Putamen (tissue), 1 donor: ENCODE measurements at regions not wholly inside any gene's neighbourhood (a gene's known extent, or its start where the extent isn't known, plus 50 kb on each side); places are given as distances from the start of the nearest gene placed in this dataset.

ENCODE experiments used
- DNase-seq: peaks from one replicate; pipeline ENCODE4 v3.0.0-alpha.2; 2016; ENCODE audit warnings: low spot score

- no peak for DNase-seq
Measured at GRCh38 chr16:86683441-86684194, 105.3 kb downstream of the FOXL1 start.

GRCh38 chr16:86685076-86685475, 106.7 kb downstream of the FOXL1 start:
- no peak for DNase-seq

GRCh38 chr16:86690970-86691369, 112.6 kb downstream of the FOXL1 start:
- DNase-seq = no peak

GRCh38 chr16:86692426-86692825, 114.1 kb downstream of the FOXL1 start:
- DNase-seq = no peak

GRCh38 chr16:86693033-86693432, 114.7 kb downstream of the FOXL1 start:
- no peak for DNase-seq

- DNase-seq = no peak
Measured at GRCh38 chr16:86697715-86698114, 119.4 kb downstream of the FOXL1 start.

- DNase-seq = no peak
Measured at GRCh38 chr16:86700046-86700945, 121.9 kb downstream of the FOXL1 start.

- no peak for DNase-seq
Measured at GRCh38 chr16:86701286-86701975, 123.1 kb downstream of the FOXL1 start.

- no peak for DNase-seq
Measured at GRCh38 chr16:86702824-86703588, 124.7 kb downstream of the FOXL1 start.

GRCh38 chr16:86704516-86704915, 126.2 kb downstream of the FOXL1 start:
- DNase-seq = no peak

GRCh38 chr16:86706726-86707125, 128.4 kb downstream of the FOXL1 start:
- no peak for DNase-seq

- DNase-seq = no peak
Measured at GRCh38 chr16:86707171-86707570, 128.8 kb downstream of the FOXL1 start.

GRCh38 chr16:86707581-86707980, 129.2 kb downstream of the FOXL1 start:
- no peak for DNase-seq

- no peak for DNase-seq
Measured at GRCh38 chr16:86708431-86708830, 130.1 kb downstream of the FOXL1 start.

- no peak for DNase-seq
Measured at GRCh38 chr16:86709103-86709502, 130.8 kb downstream of the FOXL1 start.

- DNase-seq = no peak
Measured at GRCh38 chr16:86709902-86710601, 131.7 kb downstream of the FOXL1 start.

GRCh38 chr16:86710602-86710950, 132.2 kb downstream of the FOXL1 start:
- no peak for DNase-seq

GRCh38 chr16:86712158-86713009, 134.0 kb downstream of the FOXL1 start:
- no peak for DNase-seq

- DNase-seq = no peak
Measured at GRCh38 chr16:86713021-86713631, 134.8 kb downstream of the FOXL1 start.

GRCh38 chr16:86714166-86714565, 135.8 kb downstream of the FOXL1 start:
- DNase-seq = no peak
